H1 (cell line): ENCODE measurements at regions not wholly inside any gene's neighbourhood (a gene's known extent, or its start where the extent isn't known, plus 50 kb on each side); places are given as distances from the start of the nearest gene placed in this dataset.

Experiments used
- CTCF ChIA-PET: fragments of 300-600 bp; sonication (Branson Sonifier 250); formaldehyde crosslinking; loops from one replicate; lab custom pipeline; 2021; ENCODE audit not compliant: partially characterized antibody; lab: Charles Lee
- POLR2A ChIA-PET: fragments of 300-600 bp; sonication (Branson Sonifier 250); formaldehyde crosslinking; loops from one replicate; lab custom pipeline; 2021; ENCODE audit warnings: inconsistent platforms; ENCODE audit not compliant: partially characterized antibody; lab: Charles Lee
- DNase-seq, 2 experiments: peaks; one replicate each; pipeline versions ENCODE4 v3.0.0 to v3.0.0-alpha.2; 2010 to 2022; ENCODE audit warnings: low spot score in 2 of 2, low read depth in 1 of 2, mixed read lengths in 1 of 2
- FAIRE-seq: peaks from 2 replicates; lab custom pipeline; 2011; peaks lifted over from hg19 to GRCh38; lab: Jason Lieb, UNC
- H2AFZ ChIP-seq: 2 replicates; pipeline ENCODE4 v1.8.1; 2012; ENCODE audit warnings: low read length, inconsistent platforms
- H2AK5ac ChIP-seq: 2 replicates; pipeline ENCODE4 v1.6.1; 2013; ENCODE audit warnings: low read depth, low read length
- H2BK120ac ChIP-seq: replicated peaks from 2 replicates; pipeline ENCODE3; 2013; ENCODE audit warnings: low read depth, low read length, inconsistent platforms
- H2BK12ac ChIP-seq: 2 replicates; pipeline ENCODE4 v1.6.1; 2013; ENCODE audit warnings: low read depth, low read length
- H2BK15ac ChIP-seq: 2 replicates; pipeline ENCODE4 v1.6.1; 2013; ENCODE audit warnings: low read length
- H2BK20ac ChIP-seq: 2 replicates; pipeline ENCODE4 v1.6.1; 2013; ENCODE audit warnings: low read length
- H2BK5ac ChIP-seq: 2 replicates; pipeline ENCODE4 v1.6.1; 2013; ENCODE audit warnings: low read depth, low read length
- H3K14ac ChIP-seq: 2 replicates; pipeline ENCODE4 v1.6.1; 2013; ENCODE audit warnings: inconsistent platforms; ENCODE audit not compliant: insufficient read length
- H3K18ac ChIP-seq: 2 replicates; pipeline ENCODE4 v1.6.1; 2013; ENCODE audit warnings: low read length; ENCODE audit errors: extremely low read depth
- H3K23ac ChIP-seq: 2 replicates; pipeline ENCODE4 v1.6.1; 2013; ENCODE audit warnings: inconsistent platforms; ENCODE audit not compliant: insufficient read length
- H3K23me2 ChIP-seq: 2 replicates; pipeline ENCODE4 v1.6.1; 2013; ENCODE audit warnings: low read depth, low read length
- H3K27ac ChIP-seq: 2 replicates; pipeline ENCODE4 v1.6.1; 2011; ENCODE audit warnings: low read depth, low read length, inconsistent platforms
- H3K27me3 ChIP-seq, 4 experiments: replicated peaks in 1 of 4; 1 replicate in 1 of 4; 2 replicates in 3 of 4; pipeline versions ENCODE4 v1.6.1 to v1.8.1; 2011 to 2013; ENCODE audit warnings: low read length in 3 of 4, mild to moderate bottlenecking in 3 of 4, inconsistent platforms in 2 of 4, mixed read lengths in 2 of 4, moderate library complexity in 1 of 4; ENCODE audit not compliant: control insufficient read depth in 3 of 4, insufficient read depth in 3 of 4; ENCODE audit errors: extremely low read depth in 1 of 4
- H3K36me3 ChIP-seq, 4 experiments: 2 replicates each; pipeline versions ENCODE4 v1.6.1 to v1.8.1; 2011 to 2013; ENCODE audit warnings: mild to moderate bottlenecking in 4 of 4, low read length in 3 of 4, moderate library complexity in 2 of 4, control low read depth in 1 of 4, inconsistent platforms in 1 of 4; ENCODE audit not compliant: insufficient read depth in 4 of 4, control insufficient read depth in 2 of 4
- H3K4ac ChIP-seq: replicated peaks from 2 replicates; pipeline ENCODE3; 2013; ENCODE audit warnings: low read length, low read depth, mixed read lengths, inconsistent platforms; ENCODE audit not compliant: insufficient read length
- H3K4me1 ChIP-seq, 4 experiments: replicated peaks in 1 of 4; 1 replicate in 1 of 4; 2 replicates in 3 of 4; pipeline versions ENCODE4 v1.6.1 to v1.8.1; 2011 to 2013; ENCODE audit warnings: low read length in 3 of 4, inconsistent platforms in 2 of 4, mixed read lengths in 1 of 4; ENCODE audit not compliant: insufficient read depth in 4 of 4, control insufficient read depth in 3 of 4
- H3K4me2 ChIP-seq, 2 experiments: 2 replicates each; pipeline versions ENCODE4 v1.6.1 to v1.8.1; 2011 to 2013; ENCODE audit warnings: low read depth in 2 of 2, low read length in 2 of 2, control low read depth in 1 of 2, inconsistent platforms in 1 of 2, mild to moderate bottlenecking in 1 of 2; ENCODE audit not compliant: insufficient read depth in 1 of 2
- H3K4me3 ChIP-seq, 4 experiments: fragments of 200-600, 300-600 bp in 1 of 4; sonication (generic), shearing (Covaris generic), sonication (Bioruptor Twin) in 1 of 4; 2 replicates each; pipeline versions ENCODE4 v1.5.1 to v1.8.1; 2011 to 2016; ENCODE audit warnings: low read length in 4 of 4, low read depth in 3 of 4, control low read depth in 2 of 4, inconsistent platforms in 2 of 4, mild to moderate bottlenecking in 2 of 4, mixed read lengths in 1 of 4, moderate library complexity in 1 of 4; ENCODE audit not compliant: insufficient read depth in 2 of 4; ENCODE audit errors: extremely low read depth in 1 of 4
- H3K56ac ChIP-seq: replicated peaks from 2 replicates; pipeline ENCODE3; 2013; ENCODE audit warnings: low read depth, mild to moderate bottlenecking, mixed read lengths, low read length, inconsistent platforms; ENCODE audit not compliant: insufficient read length
- H3K79me1 ChIP-seq: 2 replicates; pipeline ENCODE4 v1.6.1; 2013; ENCODE audit warnings: low read depth, low read length, control low read depth
- H3K79me2 ChIP-seq, 2 experiments: 2 replicates each; pipeline versions ENCODE4 v1.6.1 to v1.8.1; 2012 to 2013; ENCODE audit warnings: low read length in 2 of 2, mild to moderate bottlenecking in 2 of 2, inconsistent platforms in 1 of 2; ENCODE audit not compliant: insufficient read depth in 2 of 2, control insufficient read depth in 1 of 2
- H3K9ac ChIP-seq, 4 experiments: replicated peaks in 1 of 4; 1 replicate in 1 of 4; 2 replicates in 3 of 4; pipeline versions ENCODE4 v1.6.1 to v1.8.1; 2011 to 2013; ENCODE audit warnings: low read depth in 3 of 4, low read length in 3 of 4, control low read depth in 2 of 4, mild to moderate bottlenecking in 2 of 4, moderate library complexity in 2 of 4, inconsistent platforms in 1 of 4; ENCODE audit errors: extremely low read depth in 1 of 4
- H3K9me3 ChIP-seq, 2 experiments: 2 replicates each; pipeline versions ENCODE4 v1.6.1 to v1.8.1; 2012 to 2013; ENCODE audit warnings: mild to moderate bottlenecking in 2 of 2, moderate library complexity in 2 of 2, control low read depth in 1 of 2, inconsistent platforms in 1 of 2, low read depth in 1 of 2, low read length in 1 of 2, mixed read lengths in 1 of 2; ENCODE audit not compliant: insufficient read depth in 2 of 2
- H4K20me1 ChIP-seq, 2 experiments: replicated peaks in 1 of 2; 2 replicates each; pipeline versions ENCODE3 to v1.8.1; 2011 to 2013; ENCODE audit warnings: inconsistent platforms in 2 of 2, low read length in 2 of 2, mild to moderate bottlenecking in 1 of 2; ENCODE audit not compliant: insufficient read depth in 2 of 2, control insufficient read depth in 1 of 2
- H4K5ac ChIP-seq: 2 replicates; pipeline ENCODE4 v1.6.1; 2013; ENCODE audit warnings: low read length, low read depth, mixed read lengths, inconsistent platforms; ENCODE audit not compliant: insufficient read length
- H4K8ac ChIP-seq: 2 replicates; pipeline ENCODE4 v1.8.0; 2013; ENCODE audit warnings: mild to moderate bottlenecking, moderate library complexity, low read length, inconsistent platforms; ENCODE audit not compliant: insufficient read depth; ENCODE audit errors: extremely low read depth
- H4K91ac ChIP-seq: replicated peaks from 2 replicates; pipeline ENCODE3; 2013; ENCODE audit warnings: low read length, mixed read lengths, inconsistent platforms; ENCODE audit not compliant: insufficient read length
- BCL11A ChIP-seq, 2 experiments: IDR thresholded peaks; one replicate each; pipeline ENCODE4 v1.6.1; 2011; ENCODE audit warnings: low read depth in 2 of 2, low read length in 2 of 2, mild to moderate bottlenecking in 2 of 2
- CBX5 ChIP-seq: fragments of 300-800, 300-1000 bp; sonication (generic); IDR thresholded peaks from 2 replicates; pipeline ENCODE4 v1.7.1; 2016; ENCODE audit warnings: antibody characterized with exemption, low read length, low read depth
- GTF2F1 ChIP-seq: IDR thresholded peaks from 2 replicates; pipeline ENCODE4 v1.6.1; 2012; ENCODE audit warnings: low read depth, low read length, improper control_type of control experiment, borderline replicate concordance
- HDAC6 ChIP-seq: IDR thresholded peaks from one replicate; pipeline ENCODE4 v1.7.1; 2012; ENCODE audit warnings: low read depth, mild to moderate bottlenecking, inconsistent platforms, low read length, moderate library complexity
- JUN ChIP-seq: IDR thresholded peaks from 2 replicates; pipeline ENCODE4 v1.6.1; 2011; ENCODE audit warnings: low read depth, mild to moderate bottlenecking, improper control_type of control experiment, low read length
- JUND ChIP-seq: IDR thresholded peaks from 2 replicates; pipeline ENCODE4 v1.6.1; 2011; ENCODE audit warnings: mild to moderate bottlenecking, improper control_type of control experiment, low read length
- KDM5A ChIP-seq: fragments of 200-600 bp; IDR thresholded peaks from 2 replicates; pipeline ENCODE4 v1.7.1; 2012; ENCODE audit warnings: mild to moderate bottlenecking, low read length, inconsistent platforms, mixed read lengths
- RBBP5 ChIP-seq: IDR thresholded peaks from 2 replicates; pipeline ENCODE4 v1.7.1; 2012; ENCODE audit warnings: low read depth, mild to moderate bottlenecking, inconsistent platforms, low read length, moderate library complexity, borderline replicate concordance
- RFX5 ChIP-seq: IDR thresholded peaks from 2 replicates; pipeline ENCODE4 v1.6.1; 2011; ENCODE audit warnings: low read depth, low read length, improper control_type of control experiment, borderline replicate concordance
- RXRA ChIP-seq: IDR thresholded peaks from 2 replicates; pipeline ENCODE4 v1.6.1; 2011; ENCODE audit warnings: low read depth, mild to moderate bottlenecking, low read length, moderate library complexity; ENCODE audit not compliant: insufficient read depth
- SP4 ChIP-seq: IDR thresholded peaks from 2 replicates; pipeline ENCODE4 v1.6.1; 2012; ENCODE audit warnings: low read length, inconsistent platforms
- YY1 ChIP-seq: IDR thresholded peaks from 2 replicates; pipeline ENCODE4 v1.6.1; 2011; ENCODE audit warnings: low read depth, mild to moderate bottlenecking, low read length
- WGBS, 2 experiments: shearing (Covaris generic) in 1 of 2; methylation state at CpG; one replicate each; pipeline versions ENCODE4 v1.1.6 to v1.1.7; 2013 to 2015; ENCODE audit warnings: low lambda C conversion rate in 2 of 2, mixed read lengths in 2 of 2, inconsistent platforms in 1 of 2, low coverage in 1 of 2, missing lambda C conversion rate in 1 of 2; ENCODE audit not compliant: insufficient replicate concordance in 2 of 2, insufficient coverage in 1 of 2, insufficient read length in 1 of 2; ENCODE audit errors: extremely low coverage in 1 of 2, missing lambda C conversion rate in 1 of 2; 5-methylcytosine and 5-hydroxymethylcytosine counted together
- TF ChIP-seq, protein P1 (sequence below): IDR thresholded peaks from 2 replicates; pipeline ENCODE4 v1.6.1; 2011; ENCODE audit warnings: low read depth, mild to moderate bottlenecking, low read length; ENCODE audit not compliant: insufficient read depth

DNA sequence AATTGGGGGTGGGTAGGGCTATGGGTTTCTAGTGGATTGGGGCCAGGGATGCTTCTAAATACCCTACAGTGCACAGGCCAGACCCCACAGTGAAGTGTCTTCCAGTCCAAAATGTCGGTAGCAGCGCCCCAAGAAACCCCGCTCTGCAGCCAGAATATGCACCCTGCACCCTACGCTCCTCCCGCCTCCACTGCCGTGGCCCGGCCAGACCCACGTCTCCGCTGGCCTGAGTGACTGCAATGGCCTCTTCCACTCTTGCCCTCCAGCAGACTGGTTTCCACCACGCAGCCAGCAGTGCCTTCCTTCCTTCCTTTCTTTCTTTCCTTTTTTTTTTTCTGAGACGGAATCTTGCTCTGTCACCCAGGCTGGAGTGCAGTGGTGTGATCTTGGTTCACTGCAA, 91.4 kb upstream of the TAF1B start:
- Histone ChIP-seq H4K20me1 (no peaks in the 10 kb centered on the region), H3K56ac (no peak overlapping the region), H2AK5ac (no peak overlapping the region), H2BK12ac (no peak overlapping the region), H3K36me3 (no peaks in the 10 kb centered on the region)
- no peak for FAIRE-seq
- TF ChIP-seq CBX5 (no peak), HDAC6 (no peak), RFX5 (no peak), RBBP5 (no peak), JUN (no peak), YY1 (no peak), GTF2F1 (no peak), RXRA (no peak), JUND (no peak), BCL11A (IDR thresholded peaks at IDR 0.05; ENCODE audit: low read depth in 2 of 2, low read length in 2 of 2) (no peak), SP4 (no peak), KDM5A (no peak)
- TF ChIP-seq, protein P1, sequence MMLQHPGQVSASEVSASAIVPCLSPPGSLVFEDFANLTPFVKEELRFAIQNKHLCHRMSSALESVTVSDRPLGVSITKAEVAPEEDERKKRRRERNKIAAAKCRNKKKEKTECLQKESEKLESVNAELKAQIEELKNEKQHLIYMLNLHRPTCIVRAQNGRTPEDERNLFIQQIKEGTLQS: no peak
- TF ChIP-seq, all 59 proteins: peak for 0
- H3K79me2 ChIP-seq: no peaks in the 10 kb centered on the region
- no peaks in the 10 kb centered on the region for H3K9me3 ChIP-seq
- no peak overlapping the region for H3K9ac ChIP-seq
- H3K4me3 ChIP-seq: no peak overlapping the region
- POLR2A ChIA-PET: interaction anchor here (1.1 kb wide), 2 partner anchors 120 to 125 kb away, joined by 3 to 4 read pairs; partner anchors contain the start of gene YWHAQ
- no peak overlapping the region for H3K4ac ChIP-seq
- no peak overlapping the region for H4K8ac ChIP-seq
- H3K27ac ChIP-seq: no peak overlapping the region
- peaks cover 0 to 3% (median 0%) of the 10 kb centered on the region in 4 experiments; a peak in 1 of 7 replicates for H3K27me3 ChIP-seq
- H3K23me2 ChIP-seq: no peaks in the 10 kb centered on the region
- no peak overlapping the region for H4K91ac ChIP-seq
- H3K23ac ChIP-seq: no peak overlapping the region
- H3K4me2 ChIP-seq: no peak overlapping the region
- H3K4me1 ChIP-seq: peaks cover 0 to 20% (median 6%) of the 10 kb centered on the region in 4 experiments; a peak in 6 of 7 replicates
- 97% methylated on average over 10 of the region's 11 CpGs; no CpG with 5 or more reads in 1 of the 2 experiments for WGBS, 2 experiments
- no peak overlapping the region for H2BK15ac ChIP-seq
- H4K5ac ChIP-seq: no peak overlapping the region
- H3K79me1 ChIP-seq: no peaks in the 10 kb centered on the region
- no peak overlapping the region for H2BK5ac ChIP-seq
- CTCF ChIA-PET: interaction anchor here (0.6 to 5.0 kb wide), 3 partner anchors 14 to 1427 kb away, joined by 3 to 39 read pairs (median 3); no protein-coding TSS in a partner anchor
- H3K18ac ChIP-seq: no peak overlapping the region
- H2BK120ac ChIP-seq: no peak overlapping the region
- DNase-seq: no peak
- no peak overlapping the region for H2AFZ ChIP-seq
- no peak overlapping the region for H3K14ac ChIP-seq
- no peak overlapping the region for H2BK20ac ChIP-seq
